HG02973 (cell line): ENCODE measurements at regions not wholly inside any gene's neighbourhood (a gene's known extent, or its start where the extent isn't known, plus 50 kb on each side); places are given as distances from the start of the nearest gene placed in this dataset.

Experiments used
- ATAC-seq: cut with Tn5 transposase; IDR thresholded peaks from one replicate; pipeline ENCODE4 v1.9.1; 2021; ENCODE audit warnings: moderate library complexity; ENCODE audit not compliant: unreplicated experiment

GRCh38 chr13:108006619-108007018 lies 208.7 kb downstream of the LIG4 start:
- no peak for ATAC-seq

- no peak for ATAC-seq
These were observed 210.1 kb downstream of the LIG4 start for GRCh38 chr13:108005231-108005630.

- ATAC-seq: no peak
These were observed 211.7 kb downstream of the LIG4 start for GRCh38 chr13:108003626-108004025.

- ATAC-seq: no peak
These were observed 214.3 kb downstream of the LIG4 start for GRCh38 chr13:108000998-108001397.

- no peak for ATAC-seq
These were observed 215.6 kb downstream of the LIG4 start for GRCh38 chr13:107999751-108000150.

- ATAC-seq: no peak
These were observed 221.2 kb downstream of the LIG4 start for GRCh38 chr13:107994137-107994536.

GRCh38 chr13:107993239-107993949 lies 221.9 kb downstream of the LIG4 start:
- ATAC-seq: no peak

GRCh38 chr13:107992542-107992941 lies 222.8 kb downstream of the LIG4 start:
- ATAC-seq: no peak

GRCh38 chr13:107977071-107977574 lies 238.2 kb downstream of the LIG4 start:
- ATAC-seq: no peak

GRCh38 chr13:107976628-107977027 lies 238.7 kb downstream of the LIG4 start:
- ATAC-seq: no peak

- no peak for ATAC-seq
These were observed 240.9 kb downstream of the LIG4 start for GRCh38 chr13:107974409-107974808.

- no peak for ATAC-seq
These were observed 245.8 kb downstream of the LIG4 start for GRCh38 chr13:107969546-107969945.

GRCh38 chr13:107968470-107968869 lies 246.9 kb downstream of the LIG4 start:
- no peak for ATAC-seq

GRCh38 chr13:107964395-107964794 lies 250.9 kb downstream of the LIG4 start:
- no peak for ATAC-seq

GRCh38 chr13:107961849-107962608 lies 253.3 kb downstream of the LIG4 start:
- no peak for ATAC-seq

- no peak for ATAC-seq
These were observed 255.0 kb downstream of the LIG4 start for GRCh38 chr13:107960301-107960700.

- no peak for ATAC-seq
These were observed 258.4 kb downstream of the LIG4 start for GRCh38 chr13:107956889-107957288.

GRCh38 chr13:107942030-107942617 lies 273.2 kb downstream of the LIG4 start:
- ATAC-seq: no peak

- ATAC-seq: no peak
These were observed 273.8 kb downstream of the LIG4 start for GRCh38 chr13:107941345-107942029.

GRCh38 chr13:107937848-107938247 lies 277.5 kb downstream of the LIG4 start:
- ATAC-seq: no peak

- no peak for ATAC-seq
These were observed 284.3 kb downstream of the LIG4 start for GRCh38 chr13:107931056-107931455.
